ENCODE measurements at regions not wholly inside any gene's neighbourhood (a gene's known extent, or its start where the extent isn't known, plus 50 kb on each side); places are given as distances from the start of the nearest gene placed in this dataset.

- DNase-seq, result no peak
Observed at GRCh38 chr12:93043877-93044209, 114.7 kb upstream of the EEA1 start.

- no peak for DNase-seq
Observed at GRCh38 chr12:93047118-93047517, 118.0 kb upstream of the EEA1 start.

- DNase-seq, result no peak
Observed at GRCh38 chr12:93048656-93049055, 119.6 kb upstream of the EEA1 start.

- no peak for DNase-seq
Observed at GRCh38 chr12:93050026-93050747, 121.1 kb upstream of the EEA1 start.

- no peak for DNase-seq
Observed at GRCh38 chr12:93050748-93051081, 121.6 kb upstream of the EEA1 start.

GRCh38 chr12:93054021-93054420 lies 124.9 kb upstream of the EEA1 start:
- DNase-seq, result no peak

GRCh38 chr12:93055221-93055620 lies 126.1 kb upstream of the EEA1 start:
- no peak for DNase-seq

GRCh38 chr12:93056971-93057535 lies 128.0 kb upstream of the EEA1 start:
- DNase-seq, result no peak

DNA sequence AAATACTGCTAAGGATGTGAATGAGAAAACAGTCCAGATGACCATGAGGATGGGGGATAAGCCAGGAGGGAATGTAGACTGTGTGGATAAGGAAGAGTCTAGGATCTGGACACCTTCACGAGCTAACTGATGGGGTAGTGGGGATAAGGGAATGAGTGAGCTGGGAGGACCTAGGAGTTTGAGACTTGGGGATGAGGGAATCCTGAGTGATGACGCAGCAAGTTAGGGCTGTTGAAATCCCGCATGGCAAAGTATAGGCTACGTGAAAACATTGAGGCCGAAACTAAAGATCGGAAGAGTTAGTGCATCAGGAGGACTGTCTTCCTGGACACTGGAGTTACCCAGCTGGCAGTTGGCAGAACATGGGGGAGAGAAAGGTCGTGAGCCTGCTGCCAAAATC lies 129.2 kb upstream of the EEA1 start:
- DNase-seq, result no peak

DNA sequence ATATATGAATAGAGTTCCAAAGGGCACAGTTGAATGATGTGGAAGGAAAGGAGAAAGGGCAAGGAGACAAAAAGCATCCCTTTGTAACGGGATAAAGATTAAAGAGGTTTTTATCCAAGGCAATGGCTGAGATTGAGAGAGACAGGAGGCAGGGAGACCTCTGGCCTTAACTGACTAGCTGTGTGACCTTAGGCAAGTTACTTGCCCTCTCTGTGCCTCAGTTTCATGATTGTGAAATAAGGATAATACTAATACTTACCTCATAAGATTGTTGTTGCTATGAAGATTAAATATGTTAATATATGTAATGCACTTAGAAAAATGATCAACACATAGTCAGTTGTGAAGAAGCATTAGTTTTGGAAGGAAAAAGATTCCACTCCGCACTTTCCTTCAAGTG lies 130.2 kb upstream of the EEA1 start:
- DNase-seq, result no peak

DNA sequence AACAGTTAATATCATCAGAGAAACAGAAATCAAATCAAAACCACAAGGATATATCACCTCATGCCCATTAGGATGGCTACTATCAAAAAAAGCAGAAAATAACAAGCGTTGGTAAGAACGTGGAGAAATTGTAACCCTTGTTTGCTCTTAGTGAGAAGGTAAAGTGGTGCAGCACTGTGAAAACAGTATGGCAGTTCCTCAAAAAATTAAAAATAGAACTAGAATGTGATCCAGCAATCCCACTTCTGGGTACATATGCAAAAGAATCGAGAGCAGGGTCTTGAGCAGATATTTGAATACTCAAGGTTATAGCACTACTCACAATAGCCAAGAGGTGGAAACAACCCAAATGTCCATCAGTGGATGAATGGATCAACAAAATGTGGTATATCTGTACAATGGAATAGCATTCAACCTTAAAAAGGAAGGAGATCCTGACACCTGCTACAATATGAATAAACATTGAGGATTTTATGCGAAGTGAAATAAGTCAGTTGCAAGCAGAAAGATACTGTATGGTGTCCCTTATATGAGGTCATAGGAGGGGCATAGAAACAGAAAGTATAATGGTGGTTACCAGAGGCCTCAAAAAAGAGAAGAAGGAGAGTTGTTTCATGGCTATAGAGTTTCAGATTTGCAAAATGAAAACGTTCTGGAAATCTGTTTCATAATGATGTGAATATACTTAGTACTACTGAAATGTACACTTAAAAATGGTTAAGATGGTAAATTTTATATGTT lies 131.0 kb upstream of the EEA1 start:
- no peak for DNase-seq

DNA sequence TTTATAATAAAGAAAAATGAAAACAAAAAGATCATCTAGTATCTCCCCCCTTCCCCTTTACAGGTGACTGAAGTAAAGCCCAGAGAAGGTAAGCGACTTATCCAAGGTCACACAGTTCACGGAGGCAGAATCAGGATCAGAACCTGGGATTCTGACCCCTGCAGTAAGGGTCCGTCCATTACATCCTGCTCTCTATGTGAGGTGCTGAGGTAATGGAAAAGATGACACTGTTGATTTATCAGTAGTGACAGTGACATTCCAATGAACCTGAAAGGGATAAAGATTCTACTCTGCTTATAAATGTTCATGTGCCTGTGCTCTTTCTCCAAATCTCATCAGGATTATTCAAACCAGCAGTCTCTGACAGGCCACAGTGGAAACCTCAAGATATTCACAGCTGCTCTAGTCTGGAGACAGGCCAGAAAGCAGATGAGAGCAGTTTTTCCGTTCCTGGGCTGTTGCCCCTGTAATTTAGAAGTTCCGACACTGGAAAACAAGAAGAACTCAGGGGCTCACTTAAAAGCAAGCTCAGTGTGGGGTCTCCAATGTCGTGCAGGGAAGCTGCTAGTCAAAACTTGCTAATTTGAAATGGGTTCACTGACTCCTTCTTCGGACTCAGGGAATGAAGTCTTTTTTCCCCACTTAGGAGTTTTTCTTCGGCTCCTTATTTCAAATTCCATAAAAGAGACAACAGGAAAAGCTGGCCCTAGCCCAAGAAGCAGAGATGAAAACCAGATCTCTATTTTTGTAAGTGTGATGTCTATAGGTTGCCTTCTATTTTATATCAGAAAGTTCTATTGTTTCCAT lies 131.8 kb upstream of the EEA1 start:
- no peak for DNase-seq

GRCh38 chr12:93061473-93062419 lies 132.7 kb upstream of the EEA1 start:
- no peak for DNase-seq

GRCh38 chr12:93065896-93066295 lies 136.8 kb upstream of the EEA1 start:
- DNase-seq, result no peak

DNA sequence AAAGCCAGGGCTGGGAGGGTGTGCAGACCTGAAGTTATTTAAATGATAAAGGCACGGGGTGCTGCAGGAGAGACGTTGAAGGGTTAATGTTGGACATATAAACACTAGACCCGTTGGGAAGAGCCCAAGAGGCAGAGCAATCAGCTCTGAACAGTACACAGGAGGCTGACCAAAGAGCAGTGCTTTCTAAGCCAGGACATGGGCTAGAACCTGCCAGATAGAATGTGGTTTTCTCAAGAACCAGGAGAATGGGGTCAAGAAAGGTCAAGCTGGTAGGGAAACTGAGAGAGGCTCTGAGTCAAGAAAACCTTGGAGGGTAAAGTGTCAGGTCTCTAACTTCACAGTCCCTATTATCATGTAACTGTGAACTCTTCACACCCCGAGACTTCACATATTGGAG lies 143.2 kb upstream of the EEA1 start:
- DNase-seq, result no peak

GRCh38 chr12:93073324-93073723 lies 144.2 kb upstream of the EEA1 start:
- DNase-seq, result no peak

DNA sequence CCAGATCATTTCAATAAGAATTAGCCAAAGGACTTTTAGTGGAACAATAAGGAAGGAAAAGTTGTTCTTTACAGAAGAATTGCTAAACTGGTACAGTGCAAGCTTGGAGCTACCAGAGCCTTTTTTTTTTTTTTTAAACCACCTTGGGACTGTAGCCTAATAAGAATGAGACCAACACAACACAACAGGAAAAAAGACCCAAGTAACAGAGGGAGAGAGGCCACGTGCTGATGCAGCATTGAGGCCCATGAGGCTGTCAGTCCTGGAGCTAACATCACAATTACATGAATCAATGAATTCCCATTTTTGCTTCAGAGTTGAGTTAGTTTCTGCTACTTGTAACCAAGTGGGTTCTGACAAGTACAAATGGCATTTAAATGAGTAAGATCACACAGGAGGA lies 149.0 kb upstream of the EEA1 start:
- DNase-seq, result no peak

- DNase-seq, result no peak
Observed at GRCh38 chr12:93078577-93078976, 149.5 kb upstream of the EEA1 start.

- no peak for DNase-seq
Observed at GRCh38 chr12:93079271-93079670, 150.2 kb upstream of the EEA1 start.

GRCh38 chr12:93079976-93080375 lies 150.9 kb upstream of the EEA1 start:
- no peak for DNase-seq

- no peak for DNase-seq
Observed at GRCh38 chr12:93080452-93080851, 151.4 kb upstream of the EEA1 start.

GRCh38 chr12:93080994-93081809 lies 152.1 kb upstream of the EEA1 start:
- no peak for DNase-seq
